Right lobe of liver (tissue), 6 donors: ENCODE measurements at regions not wholly inside any gene's neighbourhood (a gene's known extent, or its start where the extent isn't known, plus 50 kb on each side); places are given as distances from the start of the nearest gene placed in this dataset.

Experiments
- ATAC-seq, 4 donors: fragments of 200-7000 bp; cut with Tn5 transposase; one replicate each; pipeline ENCODE4 v1.9.1; 2020; ENCODE audit warnings: mild to moderate bottlenecking in 4 of 4, moderate library complexity in 4 of 4
- DNase-seq, 3 donors: peaks; one replicate each; pipeline ENCODE4 v3.0.0-alpha.2; 2020
- H3K27ac ChIP-seq, 3 donors: fragments of 200-600 bp; one replicate each; pipeline ENCODE4 v1.8.0; 2022
- H3K27me3 ChIP-seq, 2 donors: fragments of 200-600 bp; one replicate each; pipeline ENCODE4 v1.8.0; 2022
- H3K36me3 ChIP-seq, 4 donors: fragments of 200-600 bp; sonication (generic) in 1 of 4; one replicate each; pipeline versions ENCODE4 v1.5.1 to v1.8.0; 2017 to 2022; ENCODE audit warnings: control low read depth in 1 of 4
- H3K4me1 ChIP-seq, 4 donors: fragments of 200-600 bp; sonication (generic) in 1 of 4; one replicate each; pipeline versions ENCODE4 v1.5.1 to v1.8.0; 2017 to 2022; ENCODE audit warnings: control low read depth in 1 of 4
- H3K4me3 ChIP-seq, 3 donors: fragments of 200-600 bp; one replicate each; pipeline ENCODE4 v1.8.0; 2022
- H3K9me3 ChIP-seq, 4 donors: fragments of 200-600 bp; sonication (generic) in 1 of 4; one replicate each; pipeline versions ENCODE4 v1.5.1 to v1.8.0; 2017 to 2022; ENCODE audit warnings: control low read depth in 1 of 4
- CTCF ChIP-seq, 4 donors: fragments of 200-600 bp in 3 of 4; fragments of 450-650 bp in 1 of 4; IDR thresholded peaks; one replicate each; pipeline versions ENCODE4 v1.5.1 to v1.8.0; 2016 to 2022; ENCODE audit warnings: antibody characterized with exemption in 4 of 4, mild to moderate bottlenecking in 2 of 4
- POLR2A ChIP-seq: fragments of 450-650 bp; IDR thresholded peaks from one replicate; pipeline ENCODE4 v1.6.1; 2017; ENCODE audit warnings: antibody characterized with exemption, mild to moderate bottlenecking
- WGBS: methylation state at CpG from one replicate; pipeline ENCODE4 v1.1.6; 2018; ENCODE audit warnings: low coverage, low lambda C conversion rate; ENCODE audit not compliant: insufficient coverage; ENCODE audit errors: missing lambda C conversion rate; 5-methylcytosine and 5-hydroxymethylcytosine counted together
- intact Hi-C, 2 donors: fragments of 100-400 bp; cut with DNase I; formaldehyde crosslinking; loops; one replicate each; pipeline versions ENCODE4 v1.11.2 to v1.14.1; 2022
- donor health status: DM: no; HTN: yes; CAD: no.
- donor health status: DM: no; HTN: no; CAD: no.
- donor health status: DM: no; HTN: no; CAD: no.
- donor health status: DM: no; HTN: yes; CAD: no.
- donor health status: DM: no; HTN: yes; CAD: no.

GRCh38 chr3:87076946-87077345 lies 86.0 kb upstream of the VGLL3 start:
- DNase-seq (no peak), ATAC-seq (no peak)
- H3K27ac ChIP-seq, result no peak overlapping the region
- no peaks in the 10 kb centered on the region for H3K36me3 ChIP-seq
- intact Hi-C loops, result no loop called here
- no peaks in the 10 kb centered on the region for H3K27me3 ChIP-seq
- TF ChIP-seq POLR2A (no peak), CTCF (IDR thresholded peaks at IDR 0.05) (no peak)
- 70% methylated on average over 3 of the region's 3 CpGs for WGBS
- H3K4me1 ChIP-seq, result no peaks in the 10 kb centered on the region
- H3K4me3 ChIP-seq, result no peak overlapping the region
- no peaks in the 10 kb centered on the region for H3K9me3 ChIP-seq

- Histone ChIP-seq H3K36me3 (no peaks in the 10 kb centered on the region), H3K27ac (no peak overlapping the region), H3K4me1 (no peaks in the 10 kb centered on the region), H3K27me3 (no peaks in the 10 kb centered on the region), H3K9me3 (no peaks in the 10 kb centered on the region), H3K4me3 (no peak overlapping the region)
- DNase-seq (no peak), ATAC-seq (no peak)
- 60% methylated on average over 7 of the region's 7 CpGs for WGBS
- intact Hi-C loops, result no loop called here
- TF ChIP-seq CTCF (IDR thresholded peaks at IDR 0.05), result no peak
- no peak for TF ChIP-seq POLR2A
Measured at GRCh38 chr3:87073496-87074145, 82.7 kb upstream of the VGLL3 start.

GRCh38 chr3:87072446-87072845 lies 81.5 kb upstream of the VGLL3 start:
- H3K4me1 ChIP-seq, result no peaks in the 10 kb centered on the region
- TF ChIP-seq POLR2A (no peak), CTCF (IDR thresholded peaks at IDR 0.05) (no peak)
- DNase-seq (no peak), ATAC-seq (no peak)
- H3K36me3 ChIP-seq, result no peaks in the 10 kb centered on the region
- intact Hi-C loops, result no loop called here
- H3K4me3 ChIP-seq, result no peak overlapping the region
- no peaks in the 10 kb centered on the region for H3K27me3 ChIP-seq
- no peaks in the 10 kb centered on the region for H3K9me3 ChIP-seq
- no peak overlapping the region for H3K27ac ChIP-seq

- no peak overlapping the region for H3K27ac ChIP-seq
- TF ChIP-seq CTCF (IDR thresholded peaks at IDR 0.05) (no peak), POLR2A (no peak)
- H3K9me3 ChIP-seq, result no peaks in the 10 kb centered on the region
- H3K27me3 ChIP-seq, result no peaks in the 10 kb centered on the region
- H3K4me1 ChIP-seq, result no peaks in the 10 kb centered on the region
- no peak overlapping the region for H3K4me3 ChIP-seq
- intact Hi-C loops, result no loop called here
- DNase-seq (no peak), ATAC-seq (no peak)
- no peaks in the 10 kb centered on the region for H3K36me3 ChIP-seq
- 69% methylated on average over 6 of the region's 6 CpGs for WGBS
Measured at GRCh38 chr3:87069971-87070370, 79.0 kb upstream of the VGLL3 start.

GRCh38 chr3:87069021-87069420 lies 78.1 kb upstream of the VGLL3 start:
- H3K4me1 ChIP-seq, result no peaks in the 10 kb centered on the region
- no peaks in the 10 kb centered on the region for H3K9me3 ChIP-seq
- no peaks in the 10 kb centered on the region for H3K27me3 ChIP-seq
- intact Hi-C loops, result no loop called here
- DNase-seq (no peak), ATAC-seq (no peak)
- H3K27ac ChIP-seq, result no peak overlapping the region
- TF ChIP-seq CTCF (IDR thresholded peaks at IDR 0.05), result no peak
- TF ChIP-seq POLR2A, result no peak
- H3K4me3 ChIP-seq, result no peak overlapping the region
- 68% methylated on average over 5 of the region's 5 CpGs for WGBS
- H3K36me3 ChIP-seq, result no peaks in the 10 kb centered on the region
